ENCODE measurements at regions not wholly inside any gene's neighbourhood (a gene's known extent, or its start where the extent isn't known, plus 50 kb on each side); places are given as distances from the start of the nearest gene placed in this dataset.

GRCh38 chr18:40274618-40275196 lies 1680.3 kb upstream of the PIK3C3 start:
- H3K9ac ChIP-seq = no peak overlapping the region
- H3K4me1 ChIP-seq (ENCODE audit: low read depth, poor library complexity, severe bottlenecking) = no peaks in the 10 kb centered on the region
- no peak overlapping the region for H2AFZ ChIP-seq (ENCODE audit: low read depth)
- H4K20me1 ChIP-seq (ENCODE audit: insufficient read depth) = no peaks in the 10 kb centered on the region
- no peaks in the 10 kb centered on the region for H3K36me3 ChIP-seq (ENCODE audit: insufficient read depth)
- TF ChIP-seq, protein P1, sequence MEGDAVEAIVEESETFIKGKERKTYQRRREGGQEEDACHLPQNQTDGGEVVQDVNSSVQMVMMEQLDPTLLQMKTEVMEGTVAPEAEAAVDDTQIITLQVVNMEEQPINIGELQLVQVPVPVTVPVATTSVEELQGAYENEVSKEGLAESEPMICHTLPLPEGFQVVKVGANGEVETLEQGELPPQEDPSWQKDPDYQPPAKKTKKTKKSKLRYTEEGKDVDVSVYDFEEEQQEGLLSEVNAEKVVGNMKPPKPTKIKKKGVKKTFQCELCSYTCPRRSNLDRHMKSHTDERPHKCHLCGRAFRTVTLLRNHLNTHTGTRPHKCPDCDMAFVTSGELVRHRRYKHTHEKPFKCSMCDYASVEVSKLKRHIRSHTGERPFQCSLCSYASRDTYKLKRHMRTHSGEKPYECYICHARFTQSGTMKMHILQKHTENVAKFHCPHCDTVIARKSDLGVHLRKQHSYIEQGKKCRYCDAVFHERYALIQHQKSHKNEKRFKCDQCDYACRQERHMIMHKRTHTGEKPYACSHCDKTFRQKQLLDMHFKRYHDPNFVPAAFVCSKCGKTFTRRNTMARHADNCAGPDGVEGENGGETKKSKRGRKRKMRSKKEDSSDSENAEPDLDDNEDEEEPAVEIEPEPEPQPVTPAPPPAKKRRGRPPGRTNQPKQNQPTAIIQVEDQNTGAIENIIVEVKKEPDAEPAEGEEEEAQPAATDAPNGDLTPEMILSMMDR (conservative IDR thresholded peaks at IDR 0.05; ENCODE audit: low read depth, low read length) = no peak
- no peak overlapping the region for H3K4me3 ChIP-seq (IDR thresholded peaks at IDR 0.05; ENCODE audit: insufficient read depth, low read depth, low read length)
- no peak overlapping the region for H3K27ac ChIP-seq
- no peak overlapping the region for H3K4me2 ChIP-seq
- H3K27me3 ChIP-seq (ENCODE audit: insufficient read depth, low read depth) = no peaks in the 10 kb centered on the region
- H3K79me2 ChIP-seq (ENCODE audit: insufficient read depth, low read depth) = no peaks in the 10 kb centered on the region

- no peaks in the 10 kb centered on the region for H4K20me1 ChIP-seq (ENCODE audit: insufficient read depth)
- H3K4me3 ChIP-seq (IDR thresholded peaks at IDR 0.05; ENCODE audit: insufficient read depth, low read depth, low read length) = no peak overlapping the region
- H3K4me1 ChIP-seq (ENCODE audit: low read depth, poor library complexity, severe bottlenecking) = no peaks in the 10 kb centered on the region
- H3K79me2 ChIP-seq (ENCODE audit: insufficient read depth, low read depth) = no peaks in the 10 kb centered on the region
- H3K36me3 ChIP-seq (ENCODE audit: insufficient read depth) = no peaks in the 10 kb centered on the region
- H3K9ac ChIP-seq = no peak overlapping the region
- H2AFZ ChIP-seq (ENCODE audit: low read depth) = no peak overlapping the region
- no peak overlapping the region for H3K27ac ChIP-seq
- no peaks in the 10 kb centered on the region for H3K27me3 ChIP-seq (ENCODE audit: insufficient read depth, low read depth)
- H3K4me2 ChIP-seq = no peak overlapping the region
- TF ChIP-seq, protein P1 (conservative IDR thresholded peaks at IDR 0.05; ENCODE audit: low read depth, low read length) = no peak
Measured at GRCh38 chr18:40272630-40273231, 1682.3 kb upstream of the PIK3C3 start.

GRCh38 chr18:40259115-40259835 lies 1695.8 kb upstream of the PIK3C3 start:
- Histone ChIP-seq H3K9ac (no peak overlapping the region), H4K20me1 (ENCODE audit: insufficient read depth) (no peaks in the 10 kb centered on the region), H3K4me3 (IDR thresholded peaks at IDR 0.05; ENCODE audit: insufficient read depth, low read depth, low read length) (no peak overlapping the region), H3K36me3 (ENCODE audit: insufficient read depth) (no peaks in the 10 kb centered on the region), H3K79me2 (ENCODE audit: insufficient read depth, low read depth) (no peaks in the 10 kb centered on the region), H3K4me1 (ENCODE audit: low read depth, poor library complexity, severe bottlenecking) (no peaks in the 10 kb centered on the region), H2AFZ (ENCODE audit: low read depth) (no peak overlapping the region), H3K27ac (no peak overlapping the region), H3K4me2 (no peak overlapping the region), H3K27me3 (ENCODE audit: insufficient read depth, low read depth) (no peaks in the 10 kb centered on the region)
- TF ChIP-seq, protein P1 (conservative IDR thresholded peaks at IDR 0.05; ENCODE audit: low read depth, low read length) = no peak

GRCh38 chr18:40258311-40258710 lies 1696.7 kb upstream of the PIK3C3 start:
- TF ChIP-seq, protein P1 (conservative IDR thresholded peaks at IDR 0.05; ENCODE audit: low read depth, low read length) = no peak
- no peak overlapping the region for H3K27ac ChIP-seq
- no peaks in the 10 kb centered on the region for H3K27me3 ChIP-seq (ENCODE audit: insufficient read depth, low read depth)
- no peak overlapping the region for H2AFZ ChIP-seq (ENCODE audit: low read depth)
- no peaks in the 10 kb centered on the region for H4K20me1 ChIP-seq (ENCODE audit: insufficient read depth)
- no peak overlapping the region for H3K9ac ChIP-seq
- H3K4me1 ChIP-seq (ENCODE audit: low read depth, poor library complexity, severe bottlenecking) = no peaks in the 10 kb centered on the region
- H3K79me2 ChIP-seq (ENCODE audit: insufficient read depth, low read depth) = no peaks in the 10 kb centered on the region
- H3K36me3 ChIP-seq (ENCODE audit: insufficient read depth) = no peaks in the 10 kb centered on the region
- no peak overlapping the region for H3K4me3 ChIP-seq (IDR thresholded peaks at IDR 0.05; ENCODE audit: insufficient read depth, low read depth, low read length)
- H3K4me2 ChIP-seq = no peak overlapping the region
